GM12878 (cell line): ENCODE measurements at regions not wholly inside any gene's neighbourhood (a gene's known extent, or its start where the extent isn't known, plus 50 kb on each side); places are given as distances from the start of the nearest gene placed in this dataset.

Source experiments
- ATAC-seq: fragments of 200-7000 bp; cut with Tn5 transposase; 3 replicates; pipeline ENCODE4 v1.9.1; 2020; ENCODE audit warnings: mild to moderate bottlenecking, moderate library complexity
- BruUV-seq: library from RNA; stranded (reverse); fragments of 400-500 nt; replicated peaks from 2 replicates; lab custom pipeline; 2021; lab: Mats Ljungman, UMichigan
- CTCF ChIA-PET: fragments of 300-600 bp; sonication (Branson Sonifier 250); formaldehyde crosslinking; extraction: SDS; loops from one replicate; lab custom pipeline; 2021; ENCODE audit warnings: inconsistent platforms; lab: Yijun Ruan, JAX
- POLR2A ChIA-PET: fragments of 350-600 bp; formaldehyde crosslinking; extraction: SDS; loops from one replicate; lab custom pipeline; 2021; ENCODE audit warnings: inconsistent platforms; lab: Charles Lee
- RAD21 ChIA-PET: fragments of 300-600 bp; sonication (Branson Sonifier 250); formaldehyde crosslinking; loops from one replicate; lab custom pipeline; 2023; ENCODE audit warnings: antibody characterized with exemption; ENCODE audit not compliant: unreplicated experiment; lab: Charles Lee
- SMC1A ChIA-PET: fragments of 300-600 bp; sonication (Branson Sonifier 250); formaldehyde crosslinking; loops from one replicate; lab custom pipeline; 2023; ENCODE audit not compliant: unreplicated experiment, uncharacterized antibody; lab: Charles Lee
- DNase-seq: peaks from one replicate; pipeline ENCODE4 v3.0.0-alpha.2; 2011; ENCODE audit warnings: low read depth, low spot score
- FAIRE-seq: peaks from 3 replicates; lab custom pipeline; 2011; peaks lifted over from hg19 to GRCh38; lab: Jason Lieb, UNC
- H2AFZ ChIP-seq: 2 replicates; pipeline ENCODE4 v1.6.0; 2011; ENCODE audit warnings: low read depth, low read length, control low read depth; ENCODE audit not compliant: control insufficient read depth
- H3K27ac ChIP-seq: 2 replicates; pipeline ENCODE4 v1.5.1; 2011; ENCODE audit warnings: control low read depth; ENCODE audit not compliant: control insufficient read depth, insufficient read depth
- H3K27me3 ChIP-seq, 2 experiments: replicated peaks in 1 of 2; 2 replicates each; pipeline versions ENCODE4 v1.6.0 to v1.6.1; 2011; ENCODE audit warnings: low read length in 1 of 2; ENCODE audit not compliant: control insufficient read depth in 2 of 2, insufficient read depth in 2 of 2
- H3K36me3 ChIP-seq, 2 experiments: 2 replicates each; pipeline ENCODE4 v1.5.1; 2011; ENCODE audit warnings: low read length in 1 of 2; ENCODE audit not compliant: control insufficient read depth in 2 of 2, insufficient read depth in 2 of 2
- H3K4me1 ChIP-seq: 2 replicates; pipeline ENCODE4 v1.6.1; 2011; ENCODE audit warnings: mild to moderate bottlenecking, low read length, moderate library complexity, mixed read lengths; ENCODE audit not compliant: control insufficient read depth, insufficient read depth
- H3K4me2 ChIP-seq: 2 replicates; pipeline ENCODE4 v1.6.0; 2011; ENCODE audit warnings: control low read depth; ENCODE audit not compliant: control insufficient read depth, insufficient read depth
- H3K4me3 ChIP-seq: fragments of 200-600 bp; sonication (generic); 2 replicates; pipeline ENCODE4 v1.5.1; 2016
- H3K79me2 ChIP-seq: 2 replicates; pipeline ENCODE4 v1.6.0; 2011; ENCODE audit warnings: low read length; ENCODE audit not compliant: control insufficient read depth, insufficient read depth
- H3K9ac ChIP-seq: 2 replicates; pipeline ENCODE4 v1.8.0; 2011; ENCODE audit warnings: low read length, control low read depth, mixed read lengths; ENCODE audit not compliant: control insufficient read depth, insufficient read depth
- H3K9me3 ChIP-seq: replicated peaks from 3 replicates; pipeline ENCODE4 v1.5.1; 2011; ENCODE audit warnings: mild to moderate bottlenecking, low read length; ENCODE audit not compliant: control insufficient read depth, insufficient read depth
- H4K20me1 ChIP-seq: 2 replicates; pipeline ENCODE4 v1.6.0; 2011; ENCODE audit not compliant: control insufficient read depth, insufficient read depth
- ESRRA ChIP-seq: IDR thresholded peaks from 2 replicates; pipeline ENCODE4 v1.6.1; 2012; ENCODE audit warnings: mild to moderate bottlenecking, low read length, improper control_type of control experiment
- FOS ChIP-seq: IDR thresholded peaks from 3 replicates; pipeline ENCODE4 v1.6.1; 2011; ENCODE audit warnings: borderline replicate concordance; ENCODE audit not compliant: insufficient read length; ENCODE audit errors: extremely low read depth
- MXI1 ChIP-seq: fragments of 150-350 bp; IDR thresholded peaks from 2 replicates; pipeline ENCODE4 v1.6.1; 2011; ENCODE audit warnings: low read depth, mild to moderate bottlenecking, inconsistent platforms, low read length, improper control_type of control experiment
- NFIC ChIP-seq: IDR thresholded peaks from 2 replicates; pipeline ENCODE4 v1.6.1; 2012; ENCODE audit warnings: low read depth, mild to moderate bottlenecking, inconsistent platforms, low read length, moderate library complexity
- NFYA ChIP-seq: IDR thresholded peaks from 2 replicates; pipeline ENCODE4 v1.6.1; 2011; ENCODE audit warnings: low read depth, mild to moderate bottlenecking, low read length, improper control_type of control experiment, borderline replicate concordance
- PAX8 ChIP-seq: fragments of 450-650 bp; IDR thresholded peaks from 2 replicates; pipeline ENCODE4 v1.6.1; 2017; ENCODE audit warnings: mild to moderate bottlenecking, moderate library complexity
- PML ChIP-seq: IDR thresholded peaks from 2 replicates; pipeline ENCODE4 v1.6.1; 2012; ENCODE audit warnings: low read length, inconsistent platforms
- SIN3A ChIP-seq: IDR thresholded peaks from 2 replicates; pipeline ENCODE4 v1.6.1; 2012; ENCODE audit warnings: low read depth, low read length, improper control_type of control experiment
- SMAD5 ChIP-seq: IDR thresholded peaks from 2 replicates; pipeline ENCODE4 v1.6.1; 2016; ENCODE audit warnings: antibody characterized with exemption, low read depth
- SMARCA5 ChIP-seq: fragments of 450-650 bp; IDR thresholded peaks from 2 replicates; pipeline ENCODE4 v1.6.1; 2017; ENCODE audit warnings: mild to moderate bottlenecking
- SRF ChIP-seq, 2 experiments: IDR thresholded peaks; 2 replicates each; pipeline ENCODE4 v1.6.1; 2011; ENCODE audit warnings: low read depth in 2 of 2, low read length in 2 of 2, mild to moderate bottlenecking in 1 of 2, moderate library complexity in 1 of 2
- ZNF592 ChIP-seq: fragments of 450-650 bp; IDR thresholded peaks from 2 replicates; pipeline ENCODE4 v1.6.1; 2017; ENCODE audit warnings: mild to moderate bottlenecking, moderate library complexity
- ZZZ3 ChIP-seq: IDR thresholded peaks from 2 replicates; pipeline ENCODE4 v1.6.1; 2011; ENCODE audit warnings: low read depth; ENCODE audit not compliant: control insufficient read depth, insufficient read length
- WGBS: methylation state at CpG from one replicate; pipeline ENCODE4 v1.1.6; 2016; ENCODE audit warnings: low lambda C conversion rate; ENCODE audit not compliant: insufficient replicate concordance, insufficient coverage; ENCODE audit errors: missing lambda C conversion rate; 5-methylcytosine and 5-hydroxymethylcytosine counted together
- in situ Hi-C: fragments of 300-500 bp; cut with MboI; formaldehyde crosslinking; loops from 9 replicates; pipeline ENCODE4 v1.14.3; 2018; ENCODE audit warnings: mixed read lengths
- intact Hi-C: fragments of 100-400 bp; cut with micrococcal nuclease; formaldehyde crosslinking; loops from one replicate; pipeline ENCODE4 v1.14.2; 2022; ENCODE audit not compliant: unreplicated experiment
- TF ChIP-seq, protein P1 (sequence below): IDR thresholded peaks from 2 replicates; pipeline ENCODE4 v1.6.1; 2011; ENCODE audit warnings: low read depth, low read length, improper control_type of control experiment, borderline replicate concordance
- TF ChIP-seq, protein P2 (sequence below): fragments of 450-650 bp; IDR thresholded peaks from 2 replicates; pipeline ENCODE4 v1.6.1; 2017; ENCODE audit warnings: mild to moderate bottlenecking
- TF ChIP-seq, protein P3 (sequence below): fragments of 450-650 bp; IDR thresholded peaks from 2 replicates; pipeline ENCODE4 v1.6.1; 2016; ENCODE audit warnings: mild to moderate bottlenecking

DNA sequence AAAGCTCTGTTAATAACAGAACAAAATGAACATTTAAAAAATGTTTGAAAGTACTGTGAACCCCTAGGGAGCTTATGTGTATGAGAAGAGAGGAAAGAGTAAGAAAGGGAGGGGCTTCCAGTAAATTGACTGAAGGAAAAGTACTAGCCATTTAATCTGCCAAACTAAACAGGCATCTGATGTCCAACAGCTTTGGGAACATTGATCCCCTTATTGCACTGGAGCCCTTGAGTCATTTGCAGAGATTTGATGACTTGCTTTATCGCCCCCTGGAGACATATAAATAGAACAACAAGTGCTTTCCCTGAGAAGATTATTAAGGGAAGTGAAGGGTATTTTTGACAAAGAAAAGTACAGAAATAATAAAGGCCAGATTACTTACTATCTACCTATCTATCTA, 319.3 kb upstream of the NOVA1 start:
- no peak overlapping the region for H3K4me3 ChIP-seq
- H3K27ac ChIP-seq = no peak overlapping the region
- no peaks in the 10 kb centered on the region for H4K20me1 ChIP-seq
- ChIA-PET CTCF (no interaction called here), SMC1A (no interaction called here), POLR2A (no interaction called here), RAD21 (no interaction called here)
- no peaks in the 10 kb centered on the region for H3K79me2 ChIP-seq
- ATAC-seq (no peak), DNase-seq (no peak), FAIRE-seq (no peak)
- in situ Hi-C loops = no loop called here
- intact Hi-C loops = no loop called here
- no TSS peak for BruUV-seq
- H2AFZ ChIP-seq = no peak overlapping the region
- H3K4me1 ChIP-seq = no peaks in the 10 kb centered on the region
- H3K4me2 ChIP-seq = no peak overlapping the region
- H3K9ac ChIP-seq = no peak overlapping the region
- H3K27me3 ChIP-seq = no peaks in the 10 kb centered on the region
- no peaks in the 10 kb centered on the region for H3K9me3 ChIP-seq
- no peaks in the 10 kb centered on the region for H3K36me3 ChIP-seq
- 0% methylated on average over 1 of the region's 1 CpG for WGBS
- TF ChIP-seq NFYA = no peak
- no peak for TF ChIP-seq MXI1
- no peak for TF ChIP-seq FOS
- TF ChIP-seq PML = no peak
- no peak for TF ChIP-seq SMAD5
- no peak for TF ChIP-seq PAX8
- TF ChIP-seq ESRRA = no peak
- TF ChIP-seq SMARCA5 = no peak
- TF ChIP-seq, protein P1, sequence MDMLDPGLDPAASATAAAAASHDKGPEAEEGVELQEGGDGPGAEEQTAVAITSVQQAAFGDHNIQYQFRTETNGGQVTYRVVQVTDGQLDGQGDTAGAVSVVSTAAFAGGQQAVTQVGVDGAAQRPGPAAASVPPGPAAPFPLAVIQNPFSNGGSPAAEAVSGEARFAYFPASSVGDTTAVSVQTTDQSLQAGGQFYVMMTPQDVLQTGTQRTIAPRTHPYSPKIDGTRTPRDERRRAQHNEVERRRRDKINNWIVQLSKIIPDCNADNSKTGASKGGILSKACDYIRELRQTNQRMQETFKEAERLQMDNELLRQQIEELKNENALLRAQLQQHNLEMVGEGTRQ = no peak
- no peak for TF ChIP-seq ZNF592
- TF ChIP-seq, protein P2, sequence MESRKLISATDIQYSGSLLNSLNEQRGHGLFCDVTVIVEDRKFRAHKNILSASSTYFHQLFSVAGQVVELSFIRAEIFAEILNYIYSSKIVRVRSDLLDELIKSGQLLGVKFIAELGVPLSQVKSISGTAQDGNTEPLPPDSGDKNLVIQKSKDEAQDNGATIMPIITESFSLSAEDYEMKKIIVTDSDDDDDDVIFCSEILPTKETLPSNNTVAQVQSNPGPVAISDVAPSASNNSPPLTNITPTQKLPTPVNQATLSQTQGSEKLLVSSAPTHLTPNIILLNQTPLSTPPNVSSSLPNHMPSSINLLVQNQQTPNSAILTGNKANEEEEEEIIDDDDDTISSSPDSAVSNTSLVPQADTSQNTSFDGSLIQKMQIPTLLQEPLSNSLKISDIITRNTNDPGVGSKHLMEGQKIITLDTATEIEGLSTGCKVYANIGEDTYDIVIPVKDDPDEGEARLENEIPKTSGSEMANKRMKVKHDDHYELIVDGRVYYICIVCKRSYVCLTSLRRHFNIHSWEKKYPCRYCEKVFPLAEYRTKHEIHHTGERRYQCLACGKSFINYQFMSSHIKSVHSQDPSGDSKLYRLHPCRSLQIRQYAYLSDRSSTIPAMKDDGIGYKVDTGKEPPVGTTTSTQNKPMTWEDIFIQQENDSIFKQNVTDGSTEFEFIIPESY = no peak
- no peak for TF ChIP-seq SRF (IDR thresholded peaks at IDR 0.05; ENCODE audit: low read depth in 2 of 2, low read length in 2 of 2)
- TF ChIP-seq SIN3A = no peak
- TF ChIP-seq, protein P3, sequence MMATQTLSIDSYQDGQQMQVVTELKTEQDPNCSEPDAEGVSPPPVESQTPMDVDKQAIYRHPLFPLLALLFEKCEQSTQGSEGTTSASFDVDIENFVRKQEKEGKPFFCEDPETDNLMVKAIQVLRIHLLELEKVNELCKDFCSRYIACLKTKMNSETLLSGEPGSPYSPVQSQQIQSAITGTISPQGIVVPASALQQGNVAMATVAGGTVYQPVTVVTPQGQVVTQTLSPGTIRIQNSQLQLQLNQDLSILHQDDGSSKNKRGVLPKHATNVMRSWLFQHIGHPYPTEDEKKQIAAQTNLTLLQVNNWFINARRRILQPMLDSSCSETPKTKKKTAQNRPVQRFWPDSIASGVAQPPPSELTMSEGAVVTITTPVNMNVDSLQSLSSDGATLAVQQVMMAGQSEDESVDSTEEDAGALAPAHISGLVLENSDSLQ = no peak
- no peak for TF ChIP-seq ZZZ3
- TF ChIP-seq NFIC = no peak
